ENCODE measurements at regions not wholly inside any gene's neighbourhood (a gene's known extent, or its start where the extent isn't known, plus 50 kb on each side); places are given as distances from the start of the nearest gene placed in this dataset.
"Not testable (repeated sequence)": the region's sequence is repeated elsewhere in the genome, so short reads cannot be mapped to it uniquely, and the experiment has no call there.

- TF ChIP-seq JUND (IDR thresholded peaks at IDR 0.05; ENCODE audit: low read depth), result no peak
- DNase-seq (ENCODE audit: low read depth in 1 of 2, low spot score in 1 of 2), result no peak
- in situ Hi-C loops (cut with HindIII; ENCODE audit: low pct_unique_long_range_greater_than_20kb, low sequenced_read_pairs), result no loop called here
These were observed 73.9 kb upstream of the S1PR3 start for GRCh38 chr9:88917375-88917774.

DNA sequence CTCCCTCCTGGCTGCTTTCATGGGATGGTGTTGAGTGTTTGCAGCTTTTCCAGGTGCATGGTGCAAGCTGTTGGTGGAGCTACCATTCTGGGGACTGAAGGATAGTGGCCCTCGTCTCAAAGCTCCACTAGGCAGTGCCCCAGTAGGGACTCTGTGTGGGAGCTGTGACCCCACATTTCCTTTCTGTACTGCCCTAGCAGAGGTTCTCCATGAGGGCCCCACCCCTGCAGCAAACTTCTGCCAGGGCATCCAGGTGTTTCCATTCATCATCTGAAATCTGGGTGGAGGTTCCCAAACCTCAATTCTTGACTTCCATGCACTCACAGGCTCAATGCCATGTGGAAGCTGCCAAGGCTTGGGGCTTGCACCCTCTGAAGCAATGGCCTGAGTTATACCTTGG lies 72.7 kb upstream of the S1PR3 start:
- DNase-seq (ENCODE audit: low read depth in 1 of 2, low spot score in 1 of 2); in situ Hi-C loops (cut with HindIII; ENCODE audit: low pct_unique_long_range_greater_than_20kb, low sequenced_read_pairs): not testable (repeated sequence)

GRCh38 chr9:88920645-88921044 lies 70.6 kb upstream of the S1PR3 start:
- DNase-seq (ENCODE audit: low read depth in 1 of 2, low spot score in 1 of 2), result no peak
- no peak for TF ChIP-seq JUND (IDR thresholded peaks at IDR 0.05; ENCODE audit: low read depth)
- in situ Hi-C loops (cut with HindIII; ENCODE audit: low pct_unique_long_range_greater_than_20kb, low sequenced_read_pairs), result no loop called here

DNA sequence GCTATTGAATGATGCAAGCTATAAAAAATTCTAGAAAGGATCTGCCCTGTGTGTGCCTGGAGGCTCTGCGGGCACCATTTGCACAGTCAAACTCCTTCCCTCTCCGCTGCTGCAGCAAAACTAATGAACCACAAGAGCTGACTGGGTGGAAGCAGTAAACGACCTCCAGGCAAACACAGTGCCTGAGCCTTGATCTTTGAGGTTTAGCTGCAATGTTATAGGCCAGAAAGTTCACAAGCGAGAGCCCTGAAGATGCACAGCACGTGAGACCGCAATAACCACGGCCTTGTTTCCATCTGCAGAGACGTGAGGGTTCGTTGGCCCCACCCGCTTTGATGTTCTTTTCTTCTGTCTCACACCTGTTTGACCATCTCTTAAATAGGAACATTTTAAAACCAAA lies 69.2 kb upstream of the S1PR3 start:
- DNase-seq (ENCODE audit: low read depth in 1 of 2, low spot score in 1 of 2), result no peak
- in situ Hi-C loops (cut with HindIII; ENCODE audit: low pct_unique_long_range_greater_than_20kb, low sequenced_read_pairs), result no loop called here
- TF ChIP-seq JUND (IDR thresholded peaks at IDR 0.05; ENCODE audit: low read depth), result no peak

GRCh38 chr9:88923092-88923491 lies 68.2 kb upstream of the S1PR3 start:
- in situ Hi-C loops (cut with HindIII; ENCODE audit: low pct_unique_long_range_greater_than_20kb, low sequenced_read_pairs), result no loop called here
- TF ChIP-seq JUND (IDR thresholded peaks at IDR 0.05; ENCODE audit: low read depth), result no peak
- no peak for DNase-seq (ENCODE audit: low read depth in 1 of 2, low spot score in 1 of 2)

- in situ Hi-C loops (cut with HindIII; ENCODE audit: low pct_unique_long_range_greater_than_20kb, low sequenced_read_pairs), result no loop called here
- no peak for DNase-seq (ENCODE audit: low read depth in 1 of 2, low spot score in 1 of 2)
- TF ChIP-seq JUND (IDR thresholded peaks at IDR 0.05; ENCODE audit: low read depth), result no peak
These were observed 67.5 kb upstream of the S1PR3 start for GRCh38 chr9:88923653-88924288.

- no peak for TF ChIP-seq JUND (IDR thresholded peaks at IDR 0.05; ENCODE audit: low read depth)
- in situ Hi-C loops (cut with HindIII; ENCODE audit: low pct_unique_long_range_greater_than_20kb, low sequenced_read_pairs), result no loop called here
- DNase-seq (ENCODE audit: low read depth in 1 of 2, low spot score in 1 of 2), result no peak
These were observed 65.8 kb upstream of the S1PR3 start for GRCh38 chr9:88925481-88925880.

GRCh38 chr9:88926781-88927505 lies 64.3 kb upstream of the S1PR3 start:
- TF ChIP-seq JUND (IDR thresholded peaks at IDR 0.05; ENCODE audit: low read depth), result no peak
- no peak for DNase-seq (ENCODE audit: low read depth in 1 of 2, low spot score in 1 of 2)
- in situ Hi-C loops (cut with HindIII; ENCODE audit: low pct_unique_long_range_greater_than_20kb, low sequenced_read_pairs), result no loop called here

- in situ Hi-C loops (cut with HindIII; ENCODE audit: low pct_unique_long_range_greater_than_20kb, low sequenced_read_pairs), result no loop called here
- DNase-seq (ENCODE audit: low read depth in 1 of 2, low spot score in 1 of 2), result no peak
- TF ChIP-seq JUND (IDR thresholded peaks at IDR 0.05; ENCODE audit: low read depth), result no peak
These were observed 63.8 kb upstream of the S1PR3 start for GRCh38 chr9:88927510-88927909.

- no peak for DNase-seq (ENCODE audit: low read depth in 1 of 2, low spot score in 1 of 2)
- in situ Hi-C loops (cut with HindIII; ENCODE audit: low pct_unique_long_range_greater_than_20kb, low sequenced_read_pairs), result no loop called here
- no peak for TF ChIP-seq JUND (IDR thresholded peaks at IDR 0.05; ENCODE audit: low read depth)
These were observed 60.6 kb upstream of the S1PR3 start for GRCh38 chr9:88930716-88931115.

GRCh38 chr9:88932766-88933165 lies 58.5 kb upstream of the S1PR3 start:
- DNase-seq (ENCODE audit: low read depth in 1 of 2, low spot score in 1 of 2), result no peak
- no peak for TF ChIP-seq JUND (IDR thresholded peaks at IDR 0.05; ENCODE audit: low read depth)
- in situ Hi-C loops (cut with HindIII; ENCODE audit: low pct_unique_long_range_greater_than_20kb, low sequenced_read_pairs), result no loop called here

- TF ChIP-seq JUND (IDR thresholded peaks at IDR 0.05; ENCODE audit: low read depth), result no peak
- in situ Hi-C loops (cut with HindIII; ENCODE audit: low pct_unique_long_range_greater_than_20kb, low sequenced_read_pairs), result no loop called here
- DNase-seq (ENCODE audit: low read depth in 1 of 2, low spot score in 1 of 2), result no peak
These were observed 57.5 kb upstream of the S1PR3 start for GRCh38 chr9:88933607-88934379.

DNA sequence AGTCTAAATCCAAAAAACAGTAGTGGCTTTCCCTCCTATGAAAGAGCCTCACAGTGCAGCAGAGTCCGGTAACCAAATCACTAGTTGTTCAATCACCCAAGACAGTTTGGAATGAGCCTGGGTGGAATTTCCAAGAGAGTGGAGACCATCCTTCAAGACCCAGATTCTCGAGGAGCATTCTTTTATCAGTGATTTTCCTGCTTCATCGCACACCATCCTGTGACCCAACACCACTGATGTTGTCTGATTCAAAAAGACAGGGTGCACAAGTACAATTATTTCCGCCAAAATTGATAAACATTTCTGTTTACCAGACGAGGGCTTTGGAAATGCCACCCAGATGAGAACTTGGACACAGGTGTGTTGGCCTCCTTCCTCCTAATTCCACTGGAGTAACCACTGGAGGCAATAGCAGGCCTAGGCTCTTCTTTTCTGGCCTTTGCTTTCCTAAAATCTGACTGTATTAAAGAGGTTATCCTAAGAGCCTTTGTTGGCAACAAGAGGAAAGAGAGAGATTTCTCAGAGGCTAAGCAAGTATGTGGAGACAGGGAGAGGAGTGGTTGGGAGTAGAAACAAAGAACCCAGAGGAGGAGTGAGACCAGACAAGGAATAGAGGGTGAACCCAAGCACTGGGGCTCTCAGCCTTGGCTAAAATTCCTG lies 56.3 kb upstream of the S1PR3 start:
- in situ Hi-C loops (cut with HindIII; ENCODE audit: low pct_unique_long_range_greater_than_20kb, low sequenced_read_pairs), result no loop called here
- DNase-seq (ENCODE audit: low read depth in 1 of 2, low spot score in 1 of 2), result no peak

More for the DNA sequence above, 56.3 kb upstream of the S1PR3 start:
- no peak for TF ChIP-seq JUND (IDR thresholded peaks at IDR 0.05; ENCODE audit: low read depth)

Data from T47D (cell line).